H9 (cell line): ENCODE measurements at regions not wholly inside any gene's neighbourhood (a gene's known extent, or its start where the extent isn't known, plus 50 kb on each side); places are given as distances from the start of the nearest gene placed in this dataset.
A peak's percentile ranks its signal among the peaks of the same experiment; 100 is the strongest.

Experiments used
- DNase-seq: peaks from one replicate; pipeline ENCODE4 v3.0.0-alpha.2; 2017
- H2AFZ ChIP-seq: one replicate; pipeline ENCODE4 v1.6.1; 2013; ENCODE audit warnings: mild to moderate bottlenecking, low read length, control low read depth, moderate library complexity
- H2AK5ac ChIP-seq: 2 replicates; pipeline ENCODE4 v1.6.1; 2013; ENCODE audit warnings: low read length, control low read depth, mixed read lengths; ENCODE audit not compliant: insufficient read length
- H2BK120ac ChIP-seq: one replicate; pipeline ENCODE4 v1.6.1; 2013; ENCODE audit warnings: low read depth, mild to moderate bottlenecking, low read length, control low read depth, inconsistent platforms; ENCODE audit not compliant: poor library complexity, severe bottlenecking
- H2BK12ac ChIP-seq: 2 replicates; pipeline ENCODE4 v1.6.1; 2013; ENCODE audit warnings: low read length, control low read depth, mixed read lengths, low read depth; ENCODE audit not compliant: insufficient read length
- H2BK15ac ChIP-seq: 2 replicates; pipeline ENCODE4 v1.6.1; 2013; ENCODE audit warnings: low read depth, low read length, control low read depth
- H2BK20ac ChIP-seq: one replicate; pipeline ENCODE4 v1.6.1; 2013; ENCODE audit warnings: low read depth, mild to moderate bottlenecking, low read length, control low read depth, inconsistent platforms; ENCODE audit not compliant: poor library complexity, severe bottlenecking
- H2BK5ac ChIP-seq: 2 replicates; pipeline ENCODE4 v1.6.1; 2013; ENCODE audit warnings: low read length, control low read depth, mixed read lengths; ENCODE audit not compliant: insufficient read length
- H3K14ac ChIP-seq: 2 replicates; pipeline ENCODE4 v1.6.1; 2013; ENCODE audit warnings: low read length, control low read depth; ENCODE audit not compliant: insufficient read depth
- H3K18ac ChIP-seq: 2 replicates; pipeline ENCODE4 v1.6.1; 2013; ENCODE audit warnings: low read depth, mild to moderate bottlenecking, mixed read lengths, low read length, control low read depth; ENCODE audit not compliant: insufficient read length
- H3K23ac ChIP-seq: 2 replicates; pipeline ENCODE4 v1.6.1; 2013; ENCODE audit warnings: low read length, control low read depth, mixed read lengths, low read depth; ENCODE audit not compliant: insufficient read length
- H3K23me2 ChIP-seq: 2 replicates; pipeline ENCODE4 v1.6.1; 2013; ENCODE audit warnings: low read depth, mild to moderate bottlenecking, mixed read lengths, low read length, control low read depth; ENCODE audit not compliant: insufficient read length, poor library complexity, severe bottlenecking
- H3K27ac ChIP-seq: 2 replicates; pipeline ENCODE4 v1.5.1; 2013; ENCODE audit warnings: low read length, control low read depth, mixed read lengths, low read depth; ENCODE audit not compliant: insufficient read length
- H3K27me3 ChIP-seq: 2 replicates; pipeline ENCODE4 v1.6.1; 2013; ENCODE audit warnings: low read length, control low read depth, inconsistent platforms; ENCODE audit not compliant: insufficient read depth
- H3K4ac ChIP-seq: 2 replicates; pipeline ENCODE4 v1.6.1; 2013; ENCODE audit warnings: low read depth, mild to moderate bottlenecking, control low read depth, inconsistent platforms, low read length, moderate library complexity
- H3K4me1 ChIP-seq: 2 replicates; pipeline ENCODE4 v1.6.1; 2013; ENCODE audit warnings: low read length, control low read depth, inconsistent platforms; ENCODE audit not compliant: insufficient read depth
- H3K4me2 ChIP-seq: 2 replicates; pipeline ENCODE4 v1.6.1; 2013; ENCODE audit warnings: low read length, control low read depth, mixed read lengths; ENCODE audit not compliant: insufficient read length, insufficient read depth
- H3K56ac ChIP-seq: 2 replicates; pipeline ENCODE4 v1.6.1; 2013; ENCODE audit warnings: low read depth, mild to moderate bottlenecking, mixed read lengths, low read length, control low read depth; ENCODE audit not compliant: insufficient read length
- H3K79me1 ChIP-seq: 2 replicates; pipeline ENCODE4 v1.6.1; 2013; ENCODE audit warnings: low read depth, mild to moderate bottlenecking, moderate library complexity, low read length, control low read depth, inconsistent platforms; ENCODE audit not compliant: insufficient read depth, poor library complexity, severe bottlenecking
- H3K79me2 ChIP-seq: 2 replicates; pipeline ENCODE4 v1.6.1; 2013; ENCODE audit warnings: low read length, control low read depth, inconsistent platforms; ENCODE audit not compliant: insufficient read depth
- H3K9ac ChIP-seq: 2 replicates; pipeline ENCODE4 v1.6.1; 2013; ENCODE audit warnings: low read length, control low read depth, mixed read lengths; ENCODE audit not compliant: insufficient read length; ENCODE audit errors: extremely low read depth
- H3K9me3 ChIP-seq: one replicate; pipeline ENCODE4 v1.6.1; 2013; ENCODE audit warnings: low read depth, low read length, inconsistent platforms; ENCODE audit not compliant: control insufficient read depth
- H3T11ph ChIP-seq: one replicate; pipeline ENCODE4 v1.6.1; 2013; ENCODE audit warnings: mild to moderate bottlenecking, low read length, control low read depth, inconsistent platforms
- H4K20me1 ChIP-seq: one replicate; pipeline ENCODE4 v1.6.1; 2013; ENCODE audit not compliant: control insufficient read depth, insufficient read length, insufficient read depth
- H4K5ac ChIP-seq: 2 replicates; pipeline ENCODE4 v1.6.1; 2013; ENCODE audit warnings: low read depth, mild to moderate bottlenecking, mixed read lengths, low read length, control low read depth; ENCODE audit not compliant: insufficient read length
- H4K8ac ChIP-seq: replicated peaks from 2 replicates; pipeline ENCODE4 v1.6.1; 2013; ENCODE audit warnings: low read length, control low read depth, mixed read lengths, low read depth; ENCODE audit not compliant: insufficient read length
- H4K91ac ChIP-seq: 2 replicates; pipeline ENCODE4 v1.6.1; 2013; ENCODE audit warnings: low read depth, mild to moderate bottlenecking, moderate library complexity, mixed read lengths, low read length, control low read depth; ENCODE audit not compliant: insufficient read length
- H3K27ac Mint-ChIP-seq, 3 experiments: 2 replicates in 2 of 3; 3 replicates in 1 of 3; pipeline ENCODE4 v1.8.0; 2020 to 2021; ENCODE audit warnings: mixed read lengths in 3 of 3, mild to moderate bottlenecking in 1 of 3, moderate library complexity in 1 of 3
- H3K27me3 Mint-ChIP-seq: 2 replicates; pipeline ENCODE4 v1.8.0; 2021; ENCODE audit warnings: low read depth, mild to moderate bottlenecking, moderate library complexity, mixed read lengths
- H3K36me3 Mint-ChIP-seq, 3 experiments: 2 replicates in 2 of 3; 3 replicates in 1 of 3; pipeline ENCODE4 v1.8.0; 2020 to 2021; ENCODE audit warnings: low read depth in 3 of 3, mixed read lengths in 3 of 3; ENCODE audit not compliant: insufficient read depth in 1 of 3
- H3K4me1 Mint-ChIP-seq, 2 experiments: 2 replicates each; pipeline ENCODE4 v1.8.0; 2020; ENCODE audit warnings: mixed read lengths in 2 of 2
- H3K4me3 Mint-ChIP-seq, 2 experiments: 2 replicates in 1 of 2; 3 replicates in 1 of 2; pipeline ENCODE4 v1.8.0; 2020 to 2021; ENCODE audit warnings: mild to moderate bottlenecking in 2 of 2, mixed read lengths in 2 of 2, moderate library complexity in 1 of 2
- H3K9me3 Mint-ChIP-seq, 2 experiments: 2 replicates in 1 of 2; 3 replicates in 1 of 2; pipeline ENCODE4 v1.8.0; 2020; ENCODE audit warnings: mild to moderate bottlenecking in 2 of 2, mixed read lengths in 2 of 2, moderate library complexity in 1 of 2
- CTCF ChIP-seq: fragments of 200-600 bp; sonication (generic); conservative IDR thresholded peaks from 3 replicates; pipeline ENCODE4 v1.8.0; 2021; ENCODE audit warnings: antibody characterized with exemption, mild to moderate bottlenecking
- WGBS: extraction: QIAGEN DNeasy Blood & Tissue Kit; methylation state at CpG from one replicate; pipeline ENCODE4 v1.1.7; 2013; ENCODE audit warnings: missing lambda C conversion rate, low lambda C conversion rate, mixed read lengths; ENCODE audit not compliant: insufficient read length; ENCODE audit errors: extremely low coverage; 5-methylcytosine and 5-hydroxymethylcytosine counted together

- H3K27me3 ChIP-seq, result no peaks in the 10 kb centered on the region
- no CpG with 5 or more reads among the region's 5 CpGs for WGBS
Measured at GRCh38 chr20:40750541-40751035, 61.6 kb upstream of the MAFB start.

More at GRCh38 chr20:40750541-40751035, 61.6 kb upstream of the MAFB start:
- Histone ChIP-seq H3K27ac (no peak overlapping the region), H3K23ac (no peak overlapping the region), H3K23me2 (no peaks in the 10 kb centered on the region), H3K79me2 (no peaks in the 10 kb centered on the region), H3K4me1 (no peaks in the 10 kb centered on the region), H4K91ac (no peak overlapping the region), H3K14ac (no peak overlapping the region), H3K4me2 (no peak overlapping the region), H2BK15ac (no peak overlapping the region), H2BK120ac (no peak overlapping the region), H3K9me3 (no peaks in the 10 kb centered on the region), H3T11ph (no peak overlapping the region), H3K9ac (no peak overlapping the region), H2BK5ac (no peak overlapping the region), H2BK20ac (no peak overlapping the region), H3K56ac (no peak overlapping the region), H3K4ac (no peak overlapping the region), H3K79me1 (no peaks in the 10 kb centered on the region), H2AK5ac (no peak overlapping the region), H4K20me1 (no peaks in the 10 kb centered on the region), H4K8ac (no peak overlapping the region), H2AFZ (no peak overlapping the region), H4K5ac (no peak overlapping the region), H2BK12ac (no peak overlapping the region), H3K18ac (no peak overlapping the region)
- Mint-ChIP-seq H3K27ac (peak overlapping the region in 1 of 3 experiments; percentile 17; a peak in 1 of 7 replicates), H3K9me3 (no peaks in the 10 kb centered on the region), H3K4me1 (0 out of 4 replicates have a peak, but pooled peaks cover 0 to 2% of the 10 kb centered on the region in 2 experiments), H3K36me3 (no peaks in the 10 kb centered on the region), H3K4me3 (no peak overlapping the region), H3K27me3 (peaks cover 9% of the 10 kb centered on the region)
- TF ChIP-seq CTCF, result no peak
- DNase-seq, result no peak
